ENCODE measurements at regions not wholly inside any gene's neighbourhood (a gene's known extent, or its start where the extent isn't known, plus 50 kb on each side); places are given as distances from the start of the nearest gene placed in this dataset.

- Histone ChIP-seq H4K91ac (ENCODE audit: insufficient read depth, low read depth, low read length) (no peak overlapping the region), H3K36me3 (ENCODE audit: control insufficient read depth, insufficient read depth, low read length) (no peaks in the 10 kb centered on the region), H4K8ac (ENCODE audit: low read depth in 2 of 2, low read length in 2 of 2) (no peak overlapping the region), H3K9me1 (ENCODE audit: insufficient read depth, low read length) (no peaks in the 10 kb centered on the region), H3K4me1 (ENCODE audit: control insufficient read depth, insufficient read depth, low read length) (no peaks in the 10 kb centered on the region), H3K9me3 (ENCODE audit: control insufficient read depth, insufficient read depth, low read length) (no peaks in the 10 kb centered on the region), H3K4me3 (ENCODE audit: insufficient read depth, low read depth, low read length) (no peak overlapping the region), H2BK15ac (ENCODE audit: low read depth, low read length) (no peak overlapping the region), H3K27ac (ENCODE audit: insufficient read depth, low read length) (no peak overlapping the region), H3K9ac (ENCODE audit: low read depth, low read length) (no peak overlapping the region), H3K18ac (ENCODE audit: low read depth, low read length) (no peak overlapping the region), H2AK5ac (ENCODE audit: low read depth, low read length) (no peak overlapping the region), H3K4ac (ENCODE audit: low read depth, low read length) (no peak overlapping the region), H3K4me2 (ENCODE audit: low read depth, low read length) (no peak overlapping the region), H3K23ac (ENCODE audit: low read depth, low read length) (no peak overlapping the region), H2BK120ac (ENCODE audit: low read depth, low read length) (no peak overlapping the region), H3K56ac (ENCODE audit: extremely low read depth, insufficient read depth, low read length) (no peak overlapping the region), H2AFZ (replicated peaks; ENCODE audit: low read length, poor library complexity) (no peak overlapping the region), H2BK20ac (ENCODE audit: low read depth, low read length) (no peak overlapping the region), H2AK9ac (replicated peaks; ENCODE audit: low read depth, low read length, poor library complexity) (no peak overlapping the region), H4K5ac (ENCODE audit: low read depth, low read length) (no peak overlapping the region), H3K14ac (replicated peaks; ENCODE audit: low read depth, low read length) (no peak overlapping the region), H3K79me1 (ENCODE audit: low read depth in 1 of 2, low read length in 2 of 2) (no peaks in the 10 kb centered on the region), H3K27me3 (ENCODE audit: control insufficient read depth, insufficient read depth, low read length) (no peaks in the 10 kb centered on the region), H2BK5ac (ENCODE audit: low read depth, low read length, poor library complexity, severe bottlenecking) (no peak overlapping the region), H4K20me1 (ENCODE audit: insufficient read depth, low read length) (no peaks in the 10 kb centered on the region)
- no TSS peak for BruUV-seq (replicated peaks)
- TF ChIP-seq MXI1 (IDR thresholded peaks at IDR 0.05; ENCODE audit: borderline replicate concordance, low read depth, low read length) = no peak
- TF ChIP-seq, protein P1, sequence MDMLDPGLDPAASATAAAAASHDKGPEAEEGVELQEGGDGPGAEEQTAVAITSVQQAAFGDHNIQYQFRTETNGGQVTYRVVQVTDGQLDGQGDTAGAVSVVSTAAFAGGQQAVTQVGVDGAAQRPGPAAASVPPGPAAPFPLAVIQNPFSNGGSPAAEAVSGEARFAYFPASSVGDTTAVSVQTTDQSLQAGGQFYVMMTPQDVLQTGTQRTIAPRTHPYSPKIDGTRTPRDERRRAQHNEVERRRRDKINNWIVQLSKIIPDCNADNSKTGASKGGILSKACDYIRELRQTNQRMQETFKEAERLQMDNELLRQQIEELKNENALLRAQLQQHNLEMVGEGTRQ (IDR thresholded peaks at IDR 0.05; ENCODE audit: low read depth, low read length) = no peak
- TF ChIP-seq ELK1 (IDR thresholded peaks at IDR 0.05; ENCODE audit: borderline replicate concordance, low read depth, low read length) = no peak
- no peak for TF ChIP-seq SMC3 (IDR thresholded peaks at IDR 0.05; ENCODE audit: low read depth, low read length)
- TF ChIP-seq MAFK (IDR thresholded peaks at IDR 0.05; ENCODE audit: low read depth, low read length) = no peak
- TF ChIP-seq, protein P2, sequence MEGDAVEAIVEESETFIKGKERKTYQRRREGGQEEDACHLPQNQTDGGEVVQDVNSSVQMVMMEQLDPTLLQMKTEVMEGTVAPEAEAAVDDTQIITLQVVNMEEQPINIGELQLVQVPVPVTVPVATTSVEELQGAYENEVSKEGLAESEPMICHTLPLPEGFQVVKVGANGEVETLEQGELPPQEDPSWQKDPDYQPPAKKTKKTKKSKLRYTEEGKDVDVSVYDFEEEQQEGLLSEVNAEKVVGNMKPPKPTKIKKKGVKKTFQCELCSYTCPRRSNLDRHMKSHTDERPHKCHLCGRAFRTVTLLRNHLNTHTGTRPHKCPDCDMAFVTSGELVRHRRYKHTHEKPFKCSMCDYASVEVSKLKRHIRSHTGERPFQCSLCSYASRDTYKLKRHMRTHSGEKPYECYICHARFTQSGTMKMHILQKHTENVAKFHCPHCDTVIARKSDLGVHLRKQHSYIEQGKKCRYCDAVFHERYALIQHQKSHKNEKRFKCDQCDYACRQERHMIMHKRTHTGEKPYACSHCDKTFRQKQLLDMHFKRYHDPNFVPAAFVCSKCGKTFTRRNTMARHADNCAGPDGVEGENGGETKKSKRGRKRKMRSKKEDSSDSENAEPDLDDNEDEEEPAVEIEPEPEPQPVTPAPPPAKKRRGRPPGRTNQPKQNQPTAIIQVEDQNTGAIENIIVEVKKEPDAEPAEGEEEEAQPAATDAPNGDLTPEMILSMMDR (conservative IDR thresholded peaks at IDR 0.05; ENCODE audit: low read depth, low read length) = no peak
- no peak for TF ChIP-seq CEBPB (IDR thresholded peaks at IDR 0.05; ENCODE audit: low read depth, low read length)
- no peak for TF ChIP-seq MAZ (IDR thresholded peaks at IDR 0.05; ENCODE audit: borderline replicate concordance, low read depth, low read length)
- TF ChIP-seq CHD1 (IDR thresholded peaks at IDR 0.05; ENCODE audit: low read depth, low read length) = no peak
- no peak for TF ChIP-seq BHLHE40 (IDR thresholded peaks at IDR 0.05; ENCODE audit: low read depth, low read length)
- no peak for TF ChIP-seq POLR2A (IDR thresholded peaks at IDR 0.05; ENCODE audit: low read depth, low read length)
- TF ChIP-seq NFE2L2 (IDR thresholded peaks at IDR 0.05; ENCODE audit: low read depth, low read length) = no peak
- no peak for TF ChIP-seq RFX5 (IDR thresholded peaks at IDR 0.05; ENCODE audit: low read depth, low read length)
- no peak for TF ChIP-seq RAD21 (IDR thresholded peaks at IDR 0.05; ENCODE audit: low read length)
- no peak for TF ChIP-seq RCOR1 (IDR thresholded peaks at IDR 0.05; ENCODE audit: insufficient replicate concordance, low read length)
- no peak for TF ChIP-seq FOS (IDR thresholded peaks at IDR 0.05; ENCODE audit: low read depth, low read length)
- CTCF ChIA-PET = no interaction called here
- in situ Hi-C loops (cut with MboI; ENCODE audit: low sequenced_read_pairs) (no loop called here), dilution Hi-C loops (cut with HindIII; ENCODE audit: low sequenced_read_pairs, unreplicated experiment) (no loop called here), intact Hi-C loops (cut with micrococcal nuclease) (no loop called here)
- DNase-seq (no peak), ATAC-seq (ENCODE audit: low read depth) (no peak)
- no CpG with 5 or more reads among the region's 4 CpGs for WGBS, 2 experiments (ENCODE audit: extremely low coverage in 2 of 2, insufficient read length in 1 of 2)
- POLR2A ChIA-PET (ENCODE audit: unreplicated experiment) = no interaction called here
These were observed 59.3 kb upstream of the GPC4 start for GRCh38 chrX:133474574-133474973.

All from IMR-90 (cell line).